ENCODE measurements at regions not wholly inside any gene's neighbourhood (a gene's known extent, or its start where the extent isn't known, plus 50 kb on each side); places are given as distances from the start of the nearest gene placed in this dataset.

- TF ChIP-seq, protein P1, sequence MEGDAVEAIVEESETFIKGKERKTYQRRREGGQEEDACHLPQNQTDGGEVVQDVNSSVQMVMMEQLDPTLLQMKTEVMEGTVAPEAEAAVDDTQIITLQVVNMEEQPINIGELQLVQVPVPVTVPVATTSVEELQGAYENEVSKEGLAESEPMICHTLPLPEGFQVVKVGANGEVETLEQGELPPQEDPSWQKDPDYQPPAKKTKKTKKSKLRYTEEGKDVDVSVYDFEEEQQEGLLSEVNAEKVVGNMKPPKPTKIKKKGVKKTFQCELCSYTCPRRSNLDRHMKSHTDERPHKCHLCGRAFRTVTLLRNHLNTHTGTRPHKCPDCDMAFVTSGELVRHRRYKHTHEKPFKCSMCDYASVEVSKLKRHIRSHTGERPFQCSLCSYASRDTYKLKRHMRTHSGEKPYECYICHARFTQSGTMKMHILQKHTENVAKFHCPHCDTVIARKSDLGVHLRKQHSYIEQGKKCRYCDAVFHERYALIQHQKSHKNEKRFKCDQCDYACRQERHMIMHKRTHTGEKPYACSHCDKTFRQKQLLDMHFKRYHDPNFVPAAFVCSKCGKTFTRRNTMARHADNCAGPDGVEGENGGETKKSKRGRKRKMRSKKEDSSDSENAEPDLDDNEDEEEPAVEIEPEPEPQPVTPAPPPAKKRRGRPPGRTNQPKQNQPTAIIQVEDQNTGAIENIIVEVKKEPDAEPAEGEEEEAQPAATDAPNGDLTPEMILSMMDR (IDR thresholded peaks at IDR 0.05; ENCODE audit: low read depth, low read length), result no peak
- TF ChIP-seq EZH2phosphoT487 (IDR thresholded peaks at IDR 0.05; ENCODE audit: low read depth), result no peak
These were observed 1363.9 kb upstream of the CRIM1 start for GRCh38 chr2:34991508-34992274.

Data from OCI-LY3 (cell line).